Mammary epithelial cell (primary cell): ENCODE measurements at regions not wholly inside any gene's neighbourhood (a gene's known extent, or its start where the extent isn't known, plus 50 kb on each side); places are given as distances from the start of the nearest gene placed in this dataset.
"Not testable (repeated sequence)": the region's sequence is repeated elsewhere in the genome, so short reads cannot be mapped to it uniquely, and the experiment has no call there.

Source experiments
- EZH2 ChIP-seq: IDR thresholded peaks from 2 replicates; pipeline ENCODE4 v1.6.1; 2012; ENCODE audit warnings: low read length, inconsistent platforms, borderline replicate concordance
- TF ChIP-seq, protein P1 (sequence below), 2 donors: IDR thresholded peaks in 1 of 2; conservative IDR thresholded peaks in 1 of 2; 2 replicates each; pipeline ENCODE4 v1.5.1; 2011 to 2012; ENCODE audit warnings: inconsistent platforms in 2 of 2, low read length in 2 of 2, mild to moderate bottlenecking in 2 of 2, control low read depth in 1 of 2, low read depth in 1 of 2; ENCODE audit not compliant: insufficient read depth in 1 of 2; ENCODE audit errors: extremely low read depth in 1 of 2

DNA sequence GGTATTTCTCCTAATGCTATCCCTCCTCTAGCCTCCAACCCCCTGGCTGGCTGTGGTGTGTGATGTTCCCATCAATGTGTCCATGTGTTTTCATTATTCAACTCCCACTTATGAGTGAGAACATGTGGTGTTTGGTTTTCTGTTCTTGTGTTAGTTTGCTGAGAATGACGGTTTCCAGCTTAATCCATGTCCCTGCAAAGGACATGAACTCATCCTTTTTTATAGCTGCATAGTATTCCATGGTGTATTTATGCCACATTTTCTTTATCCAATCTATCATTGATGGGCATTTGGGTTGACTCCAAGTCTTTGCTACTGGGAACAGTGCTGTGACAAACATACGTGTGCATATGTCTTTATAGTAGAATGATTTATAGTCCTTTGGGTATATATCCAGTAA is 204.4 kb upstream of the SSTR4 start:
- TF ChIP-seq EZH2: not testable (repeated sequence)
- TF ChIP-seq, protein P1, sequence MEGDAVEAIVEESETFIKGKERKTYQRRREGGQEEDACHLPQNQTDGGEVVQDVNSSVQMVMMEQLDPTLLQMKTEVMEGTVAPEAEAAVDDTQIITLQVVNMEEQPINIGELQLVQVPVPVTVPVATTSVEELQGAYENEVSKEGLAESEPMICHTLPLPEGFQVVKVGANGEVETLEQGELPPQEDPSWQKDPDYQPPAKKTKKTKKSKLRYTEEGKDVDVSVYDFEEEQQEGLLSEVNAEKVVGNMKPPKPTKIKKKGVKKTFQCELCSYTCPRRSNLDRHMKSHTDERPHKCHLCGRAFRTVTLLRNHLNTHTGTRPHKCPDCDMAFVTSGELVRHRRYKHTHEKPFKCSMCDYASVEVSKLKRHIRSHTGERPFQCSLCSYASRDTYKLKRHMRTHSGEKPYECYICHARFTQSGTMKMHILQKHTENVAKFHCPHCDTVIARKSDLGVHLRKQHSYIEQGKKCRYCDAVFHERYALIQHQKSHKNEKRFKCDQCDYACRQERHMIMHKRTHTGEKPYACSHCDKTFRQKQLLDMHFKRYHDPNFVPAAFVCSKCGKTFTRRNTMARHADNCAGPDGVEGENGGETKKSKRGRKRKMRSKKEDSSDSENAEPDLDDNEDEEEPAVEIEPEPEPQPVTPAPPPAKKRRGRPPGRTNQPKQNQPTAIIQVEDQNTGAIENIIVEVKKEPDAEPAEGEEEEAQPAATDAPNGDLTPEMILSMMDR (conservative IDR thresholded peaks at IDR 0.05 in 1 of 2, IDR thresholded peaks at IDR 0.05 in 1 of 2; ENCODE audit: extremely low read depth in 1 of 2, insufficient read depth in 1 of 2, low read depth in 1 of 2, low read length in 2 of 2): not testable (repeated sequence)
